HG03457 (cell line): ENCODE measurements at regions not wholly inside any gene's neighbourhood (a gene's known extent, or its start where the extent isn't known, plus 50 kb on each side); places are given as distances from the start of the nearest gene placed in this dataset.

Experiments
- ATAC-seq: cut with Tn5 transposase; IDR thresholded peaks from one replicate; pipeline ENCODE4 v1.9.1; 2021; ENCODE audit warnings: moderate number of reproducible peaks; ENCODE audit not compliant: unreplicated experiment

GRCh38 chr18:40926679-40927078 is 1028.4 kb upstream of the PIK3C3 start:
- ATAC-seq = no peak

- no peak for ATAC-seq
Measured at GRCh38 chr18:40925071-40925541, 1029.9 kb upstream of the PIK3C3 start.

- no peak for ATAC-seq
Measured at GRCh38 chr18:40921845-40922629, 1033.0 kb upstream of the PIK3C3 start.

- ATAC-seq = no peak
Measured at GRCh38 chr18:40917056-40917455, 1038.0 kb upstream of the PIK3C3 start.

- ATAC-seq = no peak
Measured at GRCh38 chr18:40915724-40916123, 1039.3 kb upstream of the PIK3C3 start.

- ATAC-seq = no peak
Measured at GRCh38 chr18:40911582-40912254, 1043.3 kb upstream of the PIK3C3 start.

- ATAC-seq = no peak
Measured at GRCh38 chr18:40911041-40911440, 1044.0 kb upstream of the PIK3C3 start.

- ATAC-seq = no peak
Measured at GRCh38 chr18:40907842-40908241, 1047.2 kb upstream of the PIK3C3 start.

- no peak for ATAC-seq
Measured at GRCh38 chr18:40904295-40904694, 1050.7 kb upstream of the PIK3C3 start.

- no peak for ATAC-seq
Measured at GRCh38 chr18:40902436-40902835, 1052.6 kb upstream of the PIK3C3 start.

GRCh38 chr18:40897884-40898283 is 1057.2 kb upstream of the PIK3C3 start:
- ATAC-seq = no peak

- no peak for ATAC-seq
Measured at GRCh38 chr18:40883271-40883670, 1071.8 kb upstream of the PIK3C3 start.

GRCh38 chr18:40882468-40882867 is 1072.6 kb upstream of the PIK3C3 start:
- ATAC-seq = no peak

- no peak for ATAC-seq
Measured at GRCh38 chr18:40878371-40878770, 1076.7 kb upstream of the PIK3C3 start.

- ATAC-seq = no peak
Measured at GRCh38 chr18:40877096-40877495, 1077.9 kb upstream of the PIK3C3 start.

GRCh38 chr18:40875101-40875615 is 1079.9 kb upstream of the PIK3C3 start:
- ATAC-seq = no peak

- no peak for ATAC-seq
Measured at GRCh38 chr18:40874233-40874632, 1080.8 kb upstream of the PIK3C3 start.

GRCh38 chr18:40868110-40868858 is 1086.8 kb upstream of the PIK3C3 start:
- no peak for ATAC-seq

- no peak for ATAC-seq
Measured at GRCh38 chr18:40867459-40867858, 1087.6 kb upstream of the PIK3C3 start.

GRCh38 chr18:40866968-40867367 is 1088.1 kb upstream of the PIK3C3 start:
- ATAC-seq = no peak

GRCh38 chr18:40866013-40866645 is 1088.9 kb upstream of the PIK3C3 start:
- no peak for ATAC-seq
